Prostate gland (tissue), 2 donors: ENCODE measurements at regions not wholly inside any gene's neighbourhood (a gene's known extent, or its start where the extent isn't known, plus 50 kb on each side); places are given as distances from the start of the nearest gene placed in this dataset.

Source experiments
- DNase-seq: peaks from one replicate; pipeline ENCODE4 v3.0.0-alpha.2; 2019; ENCODE audit warnings: low spot score
- H3K27ac ChIP-seq, 2 donors: fragments of 200-600 bp; sonication (generic); 2 replicates each; pipeline ENCODE4 v1.5.1; 2017 to 2019
- H3K27me3 ChIP-seq: fragments of 200-600 bp; sonication (generic); replicated peaks from 2 replicates; pipeline ENCODE4 v1.5.1; 2019; ENCODE audit not compliant: insufficient read depth
- H3K36me3 ChIP-seq, 2 donors: fragments of 200-600 bp; sonication (generic); 1 replicate in 1 of 2; 2 replicates in 1 of 2; pipeline versions ENCODE4 v1.5.1 to v1.8.1; 2017 to 2019
- H3K4me1 ChIP-seq: fragments of 200-600 bp; sonication (generic); replicated peaks from 2 replicates; pipeline ENCODE4 v1.5.1; 2019
- H3K4me3 ChIP-seq, 2 donors: fragments of 200-600 bp; sonication (generic); 2 replicates each; pipeline ENCODE4 v1.5.1; 2017 to 2019
- H3K9me3 ChIP-seq: fragments of 200-600 bp; sonication (generic); 2 replicates; pipeline ENCODE4 v1.5.1; 2017
- CTCF ChIP-seq, 4 experiments: fragments of 200-600 bp in 2 of 4; fragments of 450-650 bp in 2 of 4; sonication (generic) in 2 of 4; IDR thresholded peaks; 1 replicate in 3 of 4; 2 replicates in 1 of 4; pipeline ENCODE4 v1.5.1; 2016 to 2019; ENCODE audit warnings: antibody characterized with exemption in 4 of 4, mild to moderate bottlenecking in 2 of 4, moderate library complexity in 2 of 4
- POLR2A ChIP-seq: fragments of 450-650 bp; IDR thresholded peaks from one replicate; pipeline ENCODE4 v1.6.1; 2016; ENCODE audit warnings: antibody characterized with exemption, mild to moderate bottlenecking
- POLR2AphosphoS5 ChIP-seq: sonication (generic); formaldehyde crosslinking; IDR thresholded peaks from one replicate; pipeline ENCODE4 v1.6.1; 2017; ENCODE audit warnings: antibody characterized with exemption
- WGBS: methylation state at CpG from one replicate; pipeline ENCODE4 v1.1.5; 2018; 5-methylcytosine and 5-hydroxymethylcytosine counted together
- intact Hi-C: fragments of 100-400 bp; cut with DNase I; formaldehyde crosslinking; loops from one replicate; pipeline ENCODE4 v1.14.2; 2022

GRCh38 chr17:77687417-77687816 lies 271.1 kb upstream of the TNRC6C start:
- no peaks in the 10 kb centered on the region for H3K4me1 ChIP-seq
- no peaks in the 10 kb centered on the region for H3K36me3 ChIP-seq
- peaks cover 5% of the 10 kb centered on the region for H3K27me3 ChIP-seq
- no peak for DNase-seq
- intact Hi-C loops = no loop called here
- H3K27ac ChIP-seq = no peak overlapping the region
- TF ChIP-seq CTCF (IDR thresholded peaks at IDR 0.05) (no peak), POLR2A (no peak), POLR2AphosphoS5 (no peak)
- H3K4me3 ChIP-seq = no peak overlapping the region
- 93% methylated on average over 6 of the region's 6 CpGs for WGBS
- H3K9me3 ChIP-seq = no peaks in the 10 kb centered on the region

GRCh38 chr17:77687921-77688320 lies 270.6 kb upstream of the TNRC6C start:
- DNase-seq = no peak
- Histone ChIP-seq H3K36me3 (no peaks in the 10 kb centered on the region), H3K4me3 (no peak overlapping the region), H3K4me1 (no peaks in the 10 kb centered on the region), H3K9me3 (no peaks in the 10 kb centered on the region), H3K27ac (no peak overlapping the region), H3K27me3 (peaks cover 5% of the 10 kb centered on the region)
- no peak for TF ChIP-seq POLR2A
- TF ChIP-seq POLR2AphosphoS5 = no peak
- no peak for TF ChIP-seq CTCF (IDR thresholded peaks at IDR 0.05)
- intact Hi-C loops = no loop called here
- WGBS = 96% methylated on average over 16 of the region's 16 CpGs

GRCh38 chr17:77688369-77688768 lies 270.1 kb upstream of the TNRC6C start:
- intact Hi-C loops = no loop called here

GRCh38 chr17:77690271-77691161 lies 268.0 kb upstream of the TNRC6C start:
- DNase-seq = no peak
- H3K27me3 ChIP-seq = peaks cover 5% of the 10 kb centered on the region
- no peaks in the 10 kb centered on the region for H3K9me3 ChIP-seq
- H3K36me3 ChIP-seq = no peaks in the 10 kb centered on the region
- H3K4me3 ChIP-seq = no peak overlapping the region
- WGBS = 18% methylated on average over 24 of the region's 24 CpGs
- TF ChIP-seq POLR2AphosphoS5 = no peak
- H3K27ac ChIP-seq = no peak overlapping the region
- no peaks in the 10 kb centered on the region for H3K4me1 ChIP-seq
- intact Hi-C loops = no loop called here

More at GRCh38 chr17:77688369-77688768, 270.1 kb upstream of the TNRC6C start:
- Histone ChIP-seq H3K27me3 (peaks cover 5% of the 10 kb centered on the region), H3K27ac (no peak overlapping the region), H3K36me3 (no peaks in the 10 kb centered on the region), H3K4me1 (no peaks in the 10 kb centered on the region), H3K4me3 (no peak overlapping the region), H3K9me3 (no peaks in the 10 kb centered on the region)
- no peak for TF ChIP-seq POLR2A
- TF ChIP-seq POLR2AphosphoS5 = no peak
- WGBS = 42% methylated on average over 4 of the region's 4 CpGs
- DNase-seq = no peak

GRCh38 chr17:77691216-77692085 lies 267.1 kb upstream of the TNRC6C start:
- Histone ChIP-seq H3K9me3 (no peaks in the 10 kb centered on the region), H3K4me3 (no peak overlapping the region), H3K27me3 (peaks cover 5% of the 10 kb centered on the region), H3K27ac (no peak overlapping the region), H3K36me3 (no peaks in the 10 kb centered on the region), H3K4me1 (no peaks in the 10 kb centered on the region)
- DNase-seq = no peak
- intact Hi-C loops = no loop called here
- TF ChIP-seq POLR2A (no peak), POLR2AphosphoS5 (no peak), CTCF (IDR thresholded peaks at IDR 0.05) (no peak)
- 95% methylated on average over 21 of the region's 21 CpGs for WGBS
